ENCODE measurements at regions not wholly inside any gene's neighbourhood (a gene's known extent, or its start where the extent isn't known, plus 50 kb on each side); places are given as distances from the start of the nearest gene placed in this dataset.

DNA sequence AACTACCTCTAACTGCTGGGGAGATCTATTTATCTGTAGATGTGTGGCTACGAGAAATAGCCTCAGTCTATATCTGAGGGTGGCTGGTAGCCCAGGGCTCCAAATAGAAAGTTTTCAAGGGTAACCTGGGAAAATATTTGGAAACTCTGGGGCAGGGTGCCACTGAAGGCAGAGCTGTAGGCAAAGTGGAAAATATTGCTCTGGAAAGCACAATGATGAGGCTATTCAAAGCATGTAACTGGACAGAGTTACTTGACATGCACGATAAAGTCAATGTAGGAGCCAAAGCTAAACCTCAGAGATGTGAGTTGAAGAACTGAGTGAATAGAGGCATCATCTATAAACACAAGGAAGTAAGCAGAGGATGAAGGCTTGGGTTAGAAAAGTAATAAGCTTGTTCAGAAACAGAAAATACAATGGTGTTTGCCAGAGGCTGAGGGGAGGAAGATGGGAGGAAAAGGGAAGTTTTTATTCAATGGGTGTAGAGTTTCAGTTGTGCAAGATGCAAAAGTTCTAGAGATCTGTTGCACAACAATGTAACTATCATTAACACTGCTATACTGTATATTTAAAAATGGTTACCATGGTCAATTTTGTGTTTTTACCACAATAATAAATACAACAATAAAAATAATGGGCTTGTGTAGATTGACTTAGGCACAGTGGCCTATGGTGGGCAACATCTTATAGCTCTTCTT lies 171.6 kb downstream of the MBD2 start:
- no peak overlapping the region for H3K4me3 ChIP-seq (replicated peaks; ENCODE audit: low read depth, low read length)
- TF ChIP-seq, protein P1, sequence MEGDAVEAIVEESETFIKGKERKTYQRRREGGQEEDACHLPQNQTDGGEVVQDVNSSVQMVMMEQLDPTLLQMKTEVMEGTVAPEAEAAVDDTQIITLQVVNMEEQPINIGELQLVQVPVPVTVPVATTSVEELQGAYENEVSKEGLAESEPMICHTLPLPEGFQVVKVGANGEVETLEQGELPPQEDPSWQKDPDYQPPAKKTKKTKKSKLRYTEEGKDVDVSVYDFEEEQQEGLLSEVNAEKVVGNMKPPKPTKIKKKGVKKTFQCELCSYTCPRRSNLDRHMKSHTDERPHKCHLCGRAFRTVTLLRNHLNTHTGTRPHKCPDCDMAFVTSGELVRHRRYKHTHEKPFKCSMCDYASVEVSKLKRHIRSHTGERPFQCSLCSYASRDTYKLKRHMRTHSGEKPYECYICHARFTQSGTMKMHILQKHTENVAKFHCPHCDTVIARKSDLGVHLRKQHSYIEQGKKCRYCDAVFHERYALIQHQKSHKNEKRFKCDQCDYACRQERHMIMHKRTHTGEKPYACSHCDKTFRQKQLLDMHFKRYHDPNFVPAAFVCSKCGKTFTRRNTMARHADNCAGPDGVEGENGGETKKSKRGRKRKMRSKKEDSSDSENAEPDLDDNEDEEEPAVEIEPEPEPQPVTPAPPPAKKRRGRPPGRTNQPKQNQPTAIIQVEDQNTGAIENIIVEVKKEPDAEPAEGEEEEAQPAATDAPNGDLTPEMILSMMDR (IDR thresholded peaks at IDR 0.05; ENCODE audit: low read length, missing control alignments): no peak
- DNase-seq (ENCODE audit: low read depth): peak; percentile 3

- no peak overlapping the region for H3K4me3 ChIP-seq (replicated peaks; ENCODE audit: low read depth, low read length)
- TF ChIP-seq, protein P1 (IDR thresholded peaks at IDR 0.05; ENCODE audit: low read length, missing control alignments): no peak
- DNase-seq (ENCODE audit: low read depth): no peak
Observed at GRCh38 chr18:54052259-54052658, 172.2 kb downstream of the MBD2 start.

DNA sequence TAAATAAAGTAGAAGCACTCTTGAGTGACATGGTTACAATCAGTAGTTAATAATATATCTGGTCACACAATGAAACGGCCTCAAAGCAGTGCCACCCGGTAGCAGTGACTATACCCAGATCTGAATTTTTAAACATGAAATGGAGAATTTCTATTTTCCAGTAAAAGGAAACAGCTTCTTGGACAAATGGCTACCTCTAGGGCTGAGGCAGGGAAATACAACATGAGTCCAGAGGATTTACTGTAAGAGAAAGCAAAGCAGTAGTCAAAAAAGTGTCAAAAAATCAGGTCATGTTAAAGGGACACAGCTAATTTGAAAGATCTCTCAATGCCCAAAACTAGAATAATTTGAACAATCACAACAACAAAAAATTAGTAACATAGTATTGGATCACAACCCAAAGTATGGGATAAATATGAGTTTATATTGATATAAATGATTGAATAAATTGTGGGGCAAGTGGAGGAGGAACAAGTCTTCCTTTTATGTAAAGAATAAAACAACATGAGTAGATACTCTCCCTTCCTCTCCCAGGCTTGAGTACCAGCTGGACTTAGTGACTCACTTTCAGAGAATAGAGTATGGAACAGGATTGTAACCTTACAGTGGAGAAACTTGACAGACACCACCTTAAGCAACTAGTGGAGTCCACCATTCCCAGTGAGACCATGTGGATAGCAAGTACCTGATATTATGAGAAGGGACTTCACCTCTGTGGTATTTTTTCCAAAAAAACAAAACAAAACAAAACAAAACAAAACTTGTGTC lies 180.8 kb downstream of the MBD2 start:
- DNase-seq (ENCODE audit: low read depth): peak; percentile 13
- TF ChIP-seq, protein P1 (IDR thresholded peaks at IDR 0.05; ENCODE audit: low read length, missing control alignments): peak; percentile 16
- H3K4me3 ChIP-seq (replicated peaks; ENCODE audit: low read depth, low read length): no peak overlapping the region

GRCh38 chr18:54035927-54036326 lies 188.5 kb downstream of the MBD2 start:
- TF ChIP-seq, protein P1 (IDR thresholded peaks at IDR 0.05; ENCODE audit: low read length, missing control alignments): no peak
- no peak overlapping the region for H3K4me3 ChIP-seq (replicated peaks; ENCODE audit: low read depth, low read length)
- no peak for DNase-seq (ENCODE audit: low read depth)

DNA sequence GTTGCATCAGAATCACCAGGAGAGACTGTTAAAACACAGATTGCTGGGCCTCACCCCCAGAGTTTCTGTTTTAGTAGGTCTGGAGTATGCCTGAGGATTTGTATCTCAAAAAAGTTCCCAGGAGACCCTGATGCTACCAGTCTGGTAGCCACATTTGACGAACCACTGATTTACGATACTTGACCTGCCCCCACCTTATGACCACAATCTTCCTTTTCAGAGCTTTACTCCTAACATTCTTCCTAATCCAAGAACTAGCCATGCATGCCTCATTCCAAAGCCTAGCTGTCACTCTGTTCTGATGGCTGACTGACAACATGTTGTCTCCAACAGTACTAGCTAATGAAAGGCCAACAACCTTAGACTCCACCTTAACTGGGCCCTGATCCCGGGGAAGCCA lies 191.4 kb downstream of the MBD2 start:
- no peak overlapping the region for H3K4me3 ChIP-seq (replicated peaks; ENCODE audit: low read depth, low read length)
- no peak for DNase-seq (ENCODE audit: low read depth)
- TF ChIP-seq, protein P1 (IDR thresholded peaks at IDR 0.05; ENCODE audit: low read length, missing control alignments): no peak

DNA sequence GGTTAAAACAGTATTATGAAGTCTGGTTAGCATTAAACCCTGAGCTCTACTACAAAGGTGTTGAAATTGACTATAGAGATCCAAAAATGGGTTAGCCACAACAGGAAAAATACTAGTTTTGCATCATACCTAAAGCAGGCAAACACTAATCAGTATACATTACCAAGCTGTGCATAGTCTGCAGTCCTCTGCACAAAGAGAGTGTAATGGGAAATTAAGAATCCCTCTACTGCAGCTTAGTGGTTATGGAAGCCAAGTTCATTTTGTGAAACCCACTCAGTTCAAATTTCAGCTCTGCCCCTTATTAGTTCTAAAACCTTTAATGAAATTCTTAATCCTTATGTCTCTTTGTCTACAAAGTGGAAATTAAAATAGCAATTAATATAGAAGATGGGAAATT lies 192.1 kb downstream of the MBD2 start:
- TF ChIP-seq, protein P1 (IDR thresholded peaks at IDR 0.05; ENCODE audit: low read length, missing control alignments): no peak
- DNase-seq (ENCODE audit: low read depth): no peak
- H3K4me3 ChIP-seq (replicated peaks; ENCODE audit: low read depth, low read length): no peak overlapping the region

All from fibroblast of pulmonary artery (primary cell).